ENCODE measurements at regions not wholly inside any gene's neighbourhood (a gene's known extent, or its start where the extent isn't known, plus 50 kb on each side); places are given as distances from the start of the nearest gene placed in this dataset.
"Not testable (repeated sequence)": the region's sequence is repeated elsewhere in the genome, so short reads cannot be mapped to it uniquely, and the experiment has no call there.

- DNase-seq (ENCODE audit: low spot score), result no peak
These were observed 273.6 kb downstream of the FBXO8 start for GRCh38 chr4:174009686-174010451.

DNA sequence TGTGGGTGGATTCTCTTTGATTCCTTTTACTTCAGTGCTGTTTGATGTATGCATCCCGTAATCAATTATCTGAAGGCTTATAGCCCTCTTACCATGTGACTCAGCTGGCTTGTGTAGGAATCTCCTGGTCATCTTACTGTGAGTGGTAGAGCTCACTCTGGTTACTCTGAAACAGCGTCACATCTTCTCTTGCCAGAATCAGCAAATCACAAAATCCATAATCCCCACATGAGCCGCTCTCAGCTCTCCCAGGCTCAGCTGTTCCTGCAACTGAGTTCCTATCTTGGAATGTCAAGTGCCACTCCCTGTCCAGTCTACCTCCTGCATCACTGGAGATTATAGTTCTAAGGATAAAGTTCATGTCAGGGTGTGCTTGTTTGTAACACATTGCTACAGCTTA is 278.0 kb downstream of the FBXO8 start:
- DNase-seq (ENCODE audit: low spot score), result no peak

DNA sequence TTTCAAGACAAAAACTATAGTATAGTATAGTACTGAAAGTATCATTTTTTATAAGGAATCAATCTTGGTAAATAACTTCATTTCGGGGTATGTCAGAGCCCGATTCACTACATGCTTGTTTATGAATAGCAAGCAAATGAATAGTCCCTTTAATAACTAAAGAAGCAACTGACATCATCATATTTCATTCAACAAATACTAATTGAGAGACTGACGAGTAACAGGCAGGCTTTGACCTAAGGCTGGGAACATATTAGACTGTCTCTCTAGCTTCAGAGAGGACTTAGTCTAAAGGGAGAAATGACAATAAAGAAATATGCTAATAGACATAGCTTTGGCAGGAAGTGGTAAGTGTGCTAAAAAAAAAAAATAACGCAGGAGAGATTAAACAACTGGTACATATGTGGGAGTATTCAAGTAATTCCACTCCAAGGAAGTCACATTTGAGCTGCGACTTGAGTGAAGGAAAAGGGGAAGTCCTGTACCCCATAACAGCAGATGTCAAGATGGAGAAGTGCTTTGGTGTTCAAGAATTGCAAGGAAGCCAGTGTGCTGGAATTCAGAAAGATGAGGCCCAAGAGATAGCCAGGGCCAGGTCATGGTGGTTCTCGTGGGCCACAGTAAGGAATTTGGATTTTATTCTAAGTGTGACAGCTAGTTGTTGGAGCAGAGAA is 284.9 kb downstream of the FBXO8 start:
- DNase-seq (ENCODE audit: low spot score), result no peak

DNA sequence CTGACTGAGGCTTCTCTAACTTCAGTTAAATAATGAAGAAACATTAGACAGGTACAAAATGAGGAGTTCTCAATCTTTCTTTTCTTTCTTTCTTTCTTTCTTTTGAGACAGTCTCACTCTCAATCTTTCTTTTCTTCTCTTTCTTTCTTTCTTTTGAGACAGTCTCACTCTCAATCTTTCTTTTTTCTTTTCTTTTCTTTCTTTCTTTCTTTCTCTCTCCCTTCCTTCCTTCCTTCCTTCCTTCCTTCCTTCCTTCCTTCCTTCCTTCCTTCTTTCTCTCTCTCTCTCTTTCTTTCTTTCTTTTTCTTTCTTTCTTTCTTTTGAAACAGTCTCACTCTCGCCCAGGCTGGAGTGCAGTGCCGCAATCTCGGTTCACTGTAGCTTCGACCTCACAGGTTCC is 287.7 kb downstream of the FBXO8 start:
- DNase-seq (ENCODE audit: low spot score), result not testable (repeated sequence)

DNA sequence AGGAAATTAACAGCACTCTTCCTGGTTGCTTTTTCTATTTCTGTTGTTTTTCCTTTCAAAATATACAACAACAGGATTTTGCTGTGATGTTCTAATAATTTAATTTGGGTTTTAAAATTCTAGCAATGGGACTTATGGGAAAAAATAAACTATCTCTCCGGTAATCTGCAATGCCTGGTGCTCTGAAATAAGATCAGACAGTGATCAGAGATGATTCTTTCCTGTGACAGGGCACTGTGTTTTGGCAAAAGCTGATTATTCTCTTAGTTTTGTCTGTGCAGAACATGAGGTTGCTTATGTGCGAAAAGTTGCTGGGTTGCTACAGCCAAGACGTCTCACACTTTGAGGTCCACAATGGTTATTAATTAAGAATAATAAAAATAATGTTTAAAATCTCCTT is 291.7 kb downstream of the FBXO8 start:
- no peak for DNase-seq (ENCODE audit: low spot score)

DNA sequence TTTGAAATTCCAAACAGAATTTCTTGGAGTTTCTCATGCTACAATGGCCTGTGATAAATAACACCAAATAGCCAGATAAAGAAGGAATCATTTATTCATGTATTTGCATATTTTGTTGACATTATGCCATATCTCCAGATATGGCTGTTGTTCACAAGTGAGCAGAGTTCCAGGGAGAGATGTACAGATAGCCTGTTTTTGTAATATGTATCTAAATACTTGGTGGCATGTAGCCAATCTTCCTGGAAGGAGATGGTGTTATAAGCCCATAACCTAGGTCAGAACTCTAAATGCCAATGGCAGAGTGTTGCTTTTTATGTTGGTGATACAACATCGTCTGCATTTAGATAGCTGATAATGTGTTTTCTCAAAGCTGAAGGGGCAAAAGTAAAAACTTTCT is 292.2 kb downstream of the FBXO8 start:
- DNase-seq (ENCODE audit: low spot score), result no peak

- DNase-seq (ENCODE audit: low spot score), result no peak
These were observed 292.6 kb downstream of the FBXO8 start for GRCh38 chr4:173990869-173991210.

- peak; percentile 11 for DNase-seq (ENCODE audit: low spot score)
These were observed 293.2 kb downstream of the FBXO8 start for GRCh38 chr4:173990126-173990868.

GRCh38 chr4:173963523-173963922 is 319.9 kb downstream of the FBXO8 start:
- not testable (repeated sequence) for DNase-seq (ENCODE audit: low spot score)

DNA sequence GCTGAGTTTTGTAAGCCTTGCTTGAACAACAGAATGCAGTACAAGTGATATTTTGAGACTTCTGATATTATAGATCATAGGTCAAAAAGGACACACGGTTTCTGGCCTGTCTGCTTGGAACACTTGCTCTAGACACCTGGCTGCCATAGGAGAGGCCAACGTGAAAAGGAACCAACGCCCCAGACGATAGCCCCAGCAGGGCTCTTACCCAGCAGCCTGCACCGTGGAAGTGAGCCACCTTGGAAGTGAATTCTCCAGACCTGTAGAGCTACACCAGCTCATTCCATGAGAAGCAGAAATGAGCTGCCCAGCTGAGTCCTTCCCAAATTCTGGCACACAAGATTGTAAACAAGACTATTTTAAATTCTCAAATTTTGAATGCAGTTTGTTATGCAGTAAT is 323.1 kb downstream of the FBXO8 start:
- no peak for DNase-seq (ENCODE audit: low spot score)

DNA sequence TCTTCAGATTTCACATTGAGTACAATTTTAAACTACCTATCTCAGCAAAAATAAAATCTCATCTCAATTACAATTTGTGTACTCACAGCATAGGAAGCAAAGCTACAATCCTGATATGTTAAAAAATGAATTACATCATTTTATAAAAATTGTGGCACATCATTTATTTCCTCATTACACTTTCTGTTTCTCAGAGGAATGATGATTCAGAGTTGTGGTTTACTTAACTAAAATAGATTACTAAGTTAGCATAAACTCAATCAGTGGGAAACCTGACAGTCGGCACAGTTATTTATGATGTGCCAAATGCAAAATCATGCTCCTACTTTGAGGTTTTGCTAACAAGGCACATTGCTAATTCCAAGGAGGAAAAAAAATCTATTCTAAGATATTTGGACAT is 325.0 kb downstream of the FBXO8 start:
- no peak for DNase-seq (ENCODE audit: low spot score)

GRCh38 chr4:173943547-173943946 is 339.9 kb downstream of the FBXO8 start:
- no peak for DNase-seq (ENCODE audit: low spot score)

DNA sequence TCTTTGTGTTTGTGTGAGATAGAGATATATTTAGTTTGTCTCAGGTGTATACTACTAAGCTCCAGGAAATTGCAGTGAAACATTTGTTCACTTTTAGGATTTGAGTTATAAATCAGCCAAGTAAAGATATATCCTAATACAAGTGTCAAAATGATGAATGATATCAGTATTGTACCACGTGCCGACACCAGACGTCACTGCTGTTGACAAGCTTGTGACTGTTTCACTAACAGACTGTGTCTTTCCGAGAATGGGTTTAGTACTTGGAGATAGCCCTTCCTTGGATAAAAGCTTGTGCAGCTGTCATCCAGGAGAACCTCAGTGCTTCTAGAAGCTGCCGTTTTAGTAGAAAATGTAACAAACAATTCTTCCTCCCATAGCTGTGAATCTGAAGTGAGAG is 343.3 kb downstream of the FBXO8 start:
- no peak for DNase-seq (ENCODE audit: low spot score)

DNA sequence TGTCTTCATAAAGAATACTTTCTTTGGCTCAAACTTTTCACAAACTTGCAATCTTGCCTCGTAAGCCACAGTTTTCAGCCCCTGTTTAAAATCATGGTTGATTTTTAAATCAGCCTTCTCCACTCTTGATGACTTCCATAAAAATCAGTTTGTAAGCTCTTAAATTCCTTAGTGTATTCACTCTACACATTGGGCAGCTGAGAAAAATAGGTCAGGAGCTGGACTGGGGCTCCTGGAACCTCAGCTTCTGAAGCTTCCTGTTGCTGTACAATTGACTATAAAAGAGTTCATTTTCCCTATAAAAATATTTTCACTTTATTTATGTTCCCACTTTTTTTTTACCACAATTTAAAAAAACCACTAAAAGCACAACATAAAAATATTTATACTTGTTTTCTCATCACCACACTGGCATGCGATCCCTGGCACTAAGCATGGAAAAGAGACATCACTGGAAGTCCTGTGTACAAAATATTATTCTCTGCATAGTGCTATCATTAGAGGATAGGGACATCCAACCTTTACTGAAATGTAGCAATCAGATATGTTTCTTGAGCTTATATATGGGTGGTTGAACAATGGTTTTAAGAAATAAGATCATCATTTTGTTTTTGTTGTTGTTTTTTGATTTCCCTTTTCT is 345.7 kb downstream of the FBXO8 start:
- no peak for DNase-seq (ENCODE audit: low spot score)

- no peak for DNase-seq (ENCODE audit: low spot score)
These were observed 346.6 kb downstream of the FBXO8 start for GRCh38 chr4:173936861-173937260.

DNA sequence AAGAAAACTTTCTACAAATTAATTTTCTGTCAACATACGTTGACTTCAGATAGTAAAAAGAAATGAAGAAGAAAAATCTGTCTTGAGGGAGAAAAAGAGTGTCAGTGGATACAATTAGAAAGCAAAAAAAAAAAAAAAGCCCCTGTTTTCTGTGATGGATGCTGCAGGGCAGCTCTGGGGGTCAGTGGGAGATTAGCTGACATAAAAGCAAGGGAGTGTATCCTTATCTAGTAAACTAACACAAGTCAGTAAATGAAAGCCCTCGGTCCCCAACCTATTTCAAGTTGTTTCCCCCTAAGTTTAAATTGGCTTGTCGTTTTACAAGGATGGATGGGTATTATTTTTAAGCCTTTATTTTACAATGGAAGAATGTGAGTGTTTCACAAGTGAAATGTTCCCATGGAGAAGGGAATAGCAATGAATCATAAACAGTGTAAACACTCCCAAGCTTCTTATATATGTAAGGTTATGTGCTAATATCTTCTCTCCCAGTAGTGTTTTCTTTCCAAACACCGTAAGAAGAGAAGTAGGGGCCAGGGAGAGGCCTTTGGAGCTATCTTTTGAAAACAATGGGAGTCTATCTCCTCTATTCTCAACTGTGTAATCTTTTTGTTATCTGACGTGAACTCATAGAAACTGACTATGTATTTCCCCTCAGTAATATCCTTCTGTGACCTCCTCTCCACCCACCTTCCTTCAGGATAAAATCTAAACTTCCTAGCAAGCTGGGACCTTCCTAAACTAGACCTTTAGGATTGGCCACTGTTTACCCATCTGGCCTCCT is 347.7 kb downstream of the FBXO8 start:
- DNase-seq (ENCODE audit: low spot score), result no peak

- DNase-seq (ENCODE audit: low spot score), result no peak
These were observed 348.4 kb downstream of the FBXO8 start for GRCh38 chr4:173934933-173935620.

DNA sequence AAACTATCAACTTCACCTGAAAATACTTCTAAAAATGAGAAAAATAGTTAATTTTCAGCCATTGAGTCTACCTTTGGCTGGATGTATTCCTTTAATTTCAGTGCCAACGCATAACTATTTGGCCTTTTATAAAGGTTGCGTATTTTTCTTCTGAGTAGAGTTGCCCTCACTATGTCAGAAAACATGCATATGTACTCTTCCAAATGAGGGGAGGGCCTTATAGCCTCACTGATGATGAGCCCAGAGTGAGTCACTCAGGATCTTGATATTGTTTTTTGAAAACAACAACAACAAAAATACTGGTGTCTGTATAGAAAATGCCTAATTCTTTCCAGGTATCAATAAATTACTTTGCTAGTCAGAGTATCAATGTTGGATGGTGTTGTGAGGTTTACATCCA is 349.3 kb downstream of the FBXO8 start:
- no peak for DNase-seq (ENCODE audit: low spot score)

DNA sequence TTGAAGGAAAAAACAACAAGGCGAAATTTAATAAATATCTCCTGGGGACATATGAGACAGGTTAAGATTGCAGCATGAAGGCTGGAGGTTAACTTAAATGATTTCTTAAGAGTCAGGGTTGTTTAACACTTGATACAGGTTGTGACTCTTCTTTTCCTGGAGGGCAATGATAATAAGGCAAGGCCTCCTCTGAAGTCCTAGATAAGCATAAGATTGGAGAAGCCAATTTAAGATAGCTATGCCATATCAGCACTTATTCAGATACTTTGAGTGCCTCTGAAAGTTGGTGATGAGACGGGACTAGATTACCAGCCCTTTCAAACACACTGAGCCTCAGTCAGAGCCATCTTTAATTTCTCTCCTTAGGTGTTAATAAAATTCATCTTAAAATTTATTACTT is 350.8 kb downstream of the FBXO8 start:
- DNase-seq (ENCODE audit: low spot score), result no peak

GRCh38 chr4:173930329-173930967 is 353.0 kb downstream of the FBXO8 start:
- no peak for DNase-seq (ENCODE audit: low spot score)

- DNase-seq (ENCODE audit: low spot score), result no peak
These were observed 353.5 kb downstream of the FBXO8 start for GRCh38 chr4:173929921-173930320.
